OCI-LY3 (cell line): ENCODE measurements at regions not wholly inside any gene's neighbourhood (a gene's known extent, or its start where the extent isn't known, plus 50 kb on each side); places are given as distances from the start of the nearest gene placed in this dataset.

Experiments used
- H2AFZ ChIP-seq: fragments of 200-600, 300-600 bp; shearing (Covaris generic); 2 replicates; pipeline ENCODE4 v1.6.0; 2014; ENCODE audit warnings: antibody characterized with exemption, low read depth, low read length
- H3K27ac ChIP-seq: fragments of 200-600, 300-600 bp; sonication (generic); 2 replicates; pipeline ENCODE4 v1.5.1; 2014; ENCODE audit warnings: mild to moderate bottlenecking, low read length, moderate library complexity, mixed read lengths
- H3K27me3 ChIP-seq: fragments of 200-600, 300-600 bp; sonication (generic); 2 replicates; pipeline ENCODE4 v1.6.1; 2014; ENCODE audit warnings: low read depth, low read length, mixed read lengths
- H3K36me3 ChIP-seq: fragments of 200-600, 300-600 bp; sonication (generic); replicated peaks from 2 replicates; pipeline ENCODE3; 2014; ENCODE audit warnings: low read depth, low read length, mixed read lengths
- H3K4me1 ChIP-seq: fragments of 300-600, 200-600 bp; sonication (generic); 2 replicates; pipeline ENCODE4 v1.6.1; 2014; ENCODE audit warnings: low read length, mixed read lengths
- H3K4me2 ChIP-seq: fragments of 200-600, 300-600 bp; sonication (generic); 2 replicates; pipeline ENCODE4 v1.6.1; 2014; ENCODE audit warnings: low read length, mixed read lengths
- H3K4me3 ChIP-seq: fragments of 300-600, 200-600 bp; sonication (generic); 2 replicates; pipeline ENCODE4 v1.5.1; 2014; ENCODE audit warnings: antibody characterized with exemption, mild to moderate bottlenecking, low read length, moderate library complexity
- H3K79me2 ChIP-seq: fragments of 300-600, 200-600 bp; shearing (Covaris generic); 2 replicates; pipeline ENCODE4 v1.6.1; 2014; ENCODE audit warnings: mild to moderate bottlenecking, low read length, mixed read lengths
- H3K9ac ChIP-seq: fragments of 300-600, 200-600 bp; shearing (Covaris generic); 2 replicates; pipeline ENCODE4 v1.6.0; 2014; ENCODE audit warnings: mild to moderate bottlenecking, low read length, moderate library complexity
- H3K9me3 ChIP-seq: fragments of 200-600, 300-600 bp; shearing (Covaris generic); 2 replicates; pipeline ENCODE4 v1.6.1; 2014; ENCODE audit warnings: low read length, mixed read lengths; ENCODE audit not compliant: insufficient read depth
- H4K20me1 ChIP-seq: fragments of 200-600, 300-600 bp; sonication (generic); 2 replicates; pipeline ENCODE4 v1.6.1; 2016; ENCODE audit warnings: low read length, mixed read lengths; ENCODE audit not compliant: insufficient read depth
- CTCF ChIP-seq: fragments of 200-600, 300-600 bp; sonication (generic); IDR thresholded peaks from 2 replicates; pipeline ENCODE4 v1.5.1; 2014; ENCODE audit warnings: antibody characterized with exemption, low read length, low read depth
- EZH2phosphoT487 ChIP-seq: fragments of 200-600 bp; shearing (Covaris generic); IDR thresholded peaks from 2 replicates; pipeline ENCODE4 v1.6.1; 2018; ENCODE audit warnings: antibody characterized with exemption, mixed run types, low read depth

GRCh38 chr4:137660211-137660610 is 127.9 kb upstream of the PCDH18 start:
- no peak for TF ChIP-seq EZH2phosphoT487
- no peak for TF ChIP-seq CTCF
- no peak overlapping the region for H2AFZ ChIP-seq
- no peak overlapping the region for H3K9ac ChIP-seq

GRCh38 chr4:137659431-137659830 is 127.1 kb upstream of the PCDH18 start:
- H2AFZ ChIP-seq, result no peak overlapping the region
- H3K9ac ChIP-seq, result no peak overlapping the region
- H3K27ac ChIP-seq, result no peak overlapping the region

More at GRCh38 chr4:137660211-137660610, 127.9 kb upstream of the PCDH18 start:
- H3K4me3 ChIP-seq, result no peak overlapping the region
- no peaks in the 10 kb centered on the region for H3K27me3 ChIP-seq
- no peak overlapping the region for H3K4me2 ChIP-seq
- H3K9me3 ChIP-seq, result no peaks in the 10 kb centered on the region
- H3K4me1 ChIP-seq, result 0 out of 2 replicates have a peak, but pooled peaks cover 3% of the 10 kb centered on the region
- no peaks in the 10 kb centered on the region for H3K79me2 ChIP-seq
- H4K20me1 ChIP-seq, result no peaks in the 10 kb centered on the region
- no peaks in the 10 kb centered on the region for H3K36me3 ChIP-seq
- H3K27ac ChIP-seq, result no peak overlapping the region

GRCh38 chr4:137656661-137657060 is 124.4 kb upstream of the PCDH18 start:
- no peaks in the 10 kb centered on the region for H4K20me1 ChIP-seq
- H3K4me2 ChIP-seq, result no peak overlapping the region
- no peaks in the 10 kb centered on the region for H3K9me3 ChIP-seq
- H3K9ac ChIP-seq, result no peak overlapping the region
- no peak overlapping the region for H2AFZ ChIP-seq
- H3K4me1 ChIP-seq, result 0 out of 2 replicates have a peak, but pooled peaks cover 3% of the 10 kb centered on the region
- H3K27ac ChIP-seq, result no peak overlapping the region
- no peaks in the 10 kb centered on the region for H3K79me2 ChIP-seq
- TF ChIP-seq EZH2phosphoT487 (no peak), CTCF (no peak)
- H3K36me3 ChIP-seq, result no peaks in the 10 kb centered on the region
- no peak overlapping the region for H3K4me3 ChIP-seq
- no peaks in the 10 kb centered on the region for H3K27me3 ChIP-seq

More at GRCh38 chr4:137659431-137659830, 127.1 kb upstream of the PCDH18 start:
- H3K27me3 ChIP-seq, result no peaks in the 10 kb centered on the region
- H4K20me1 ChIP-seq, result no peaks in the 10 kb centered on the region
- H3K79me2 ChIP-seq, result no peaks in the 10 kb centered on the region
- H3K36me3 ChIP-seq, result no peaks in the 10 kb centered on the region
- H3K4me1 ChIP-seq, result 0 out of 2 replicates have a peak, but pooled peaks cover 3% of the 10 kb centered on the region
- H3K4me2 ChIP-seq, result no peak overlapping the region
- TF ChIP-seq EZH2phosphoT487, result no peak
- no peak for TF ChIP-seq CTCF
- H3K4me3 ChIP-seq, result no peak overlapping the region
- no peaks in the 10 kb centered on the region for H3K9me3 ChIP-seq

- Histone ChIP-seq H4K20me1 (no peaks in the 10 kb centered on the region), H3K9ac (no peak overlapping the region), H3K27me3 (no peaks in the 10 kb centered on the region), H3K4me3 (no peak overlapping the region), H3K79me2 (no peaks in the 10 kb centered on the region), H3K36me3 (no peaks in the 10 kb centered on the region), H2AFZ (no peak overlapping the region), H3K27ac (no peak overlapping the region), H3K9me3 (no peaks in the 10 kb centered on the region), H3K4me2 (no peak overlapping the region), H3K4me1 (0 out of 2 replicates have a peak, but pooled peaks cover 3% of the 10 kb centered on the region)
- no peak for TF ChIP-seq EZH2phosphoT487
- no peak for TF ChIP-seq CTCF
These were observed 123.0 kb upstream of the PCDH18 start for GRCh38 chr4:137655302-137655701.
